CD4-positive, alpha-beta T cell treated with Interleukin-21 for 1 hour (primary cell): ENCODE measurements at regions not wholly inside any gene's neighbourhood (a gene's known extent, or its start where the extent isn't known, plus 50 kb on each side); places are given as distances from the start of the nearest gene placed in this dataset.

Source experiments
- DNase-seq: peaks from one replicate; pipeline ENCODE4 v3.0.0-alpha.2; 2020

GRCh38 chr3:72336821-72337479, 511.3 kb downstream of the SHQ1 start:
- no peak for DNase-seq

GRCh38 chr3:72336114-72336651, 512.1 kb downstream of the SHQ1 start:
- DNase-seq, result no peak

GRCh38 chr3:72335458-72336095, 512.7 kb downstream of the SHQ1 start:
- DNase-seq, result no peak

- DNase-seq, result no peak
These were observed 513.4 kb downstream of the SHQ1 start for GRCh38 chr3:72334681-72335457.

GRCh38 chr3:72332689-72333088, 515.6 kb downstream of the SHQ1 start:
- no peak for DNase-seq

GRCh38 chr3:72332036-72332435, 516.2 kb downstream of the SHQ1 start:
- DNase-seq, result no peak

- no peak for DNase-seq
These were observed 517.2 kb downstream of the SHQ1 start for GRCh38 chr3:72331076-72331475.

GRCh38 chr3:72329354-72329753, 518.9 kb downstream of the SHQ1 start:
- no peak for DNase-seq

- no peak for DNase-seq
These were observed 519.4 kb downstream of the SHQ1 start for GRCh38 chr3:72328755-72329277.

- DNase-seq, result no peak
These were observed 521.2 kb downstream of the SHQ1 start for GRCh38 chr3:72327008-72327407.

- DNase-seq, result no peak
These were observed 523.9 kb downstream of the SHQ1 start for GRCh38 chr3:72324253-72324811.

- DNase-seq, result no peak
These were observed 524.5 kb downstream of the SHQ1 start for GRCh38 chr3:72323773-72324172.

GRCh38 chr3:72322264-72322976, 525.8 kb downstream of the SHQ1 start:
- DNase-seq, result no peak

- no peak for DNase-seq
These were observed 527.3 kb downstream of the SHQ1 start for GRCh38 chr3:72320955-72321303.

GRCh38 chr3:72320095-72320954, 527.9 kb downstream of the SHQ1 start:
- DNase-seq, result no peak

- no peak for DNase-seq
These were observed 528.8 kb downstream of the SHQ1 start for GRCh38 chr3:72319194-72320094.

- DNase-seq, result no peak
These were observed 529.6 kb downstream of the SHQ1 start for GRCh38 chr3:72318504-72319193.

- DNase-seq, result no peak
These were observed 530.8 kb downstream of the SHQ1 start for GRCh38 chr3:72317491-72317890.

GRCh38 chr3:72316501-72317279, 531.6 kb downstream of the SHQ1 start:
- no peak for DNase-seq
